Stimulated activated CD8-positive, alpha-beta memory T cell treated with anti-CD3 and anti-CD28 coated beads, Interleukin-4, amount 100 ng/mL, for 24 hours (primary cell): ENCODE measurements at regions not wholly inside any gene's neighbourhood (a gene's known extent, or its start where the extent isn't known, plus 50 kb on each side); places are given as distances from the start of the nearest gene placed in this dataset.

Experiments
- DNase-seq: peaks from one replicate; pipeline ENCODE4 v3.0.0-alpha.2; 2020; ENCODE audit warnings: low read depth

DNA sequence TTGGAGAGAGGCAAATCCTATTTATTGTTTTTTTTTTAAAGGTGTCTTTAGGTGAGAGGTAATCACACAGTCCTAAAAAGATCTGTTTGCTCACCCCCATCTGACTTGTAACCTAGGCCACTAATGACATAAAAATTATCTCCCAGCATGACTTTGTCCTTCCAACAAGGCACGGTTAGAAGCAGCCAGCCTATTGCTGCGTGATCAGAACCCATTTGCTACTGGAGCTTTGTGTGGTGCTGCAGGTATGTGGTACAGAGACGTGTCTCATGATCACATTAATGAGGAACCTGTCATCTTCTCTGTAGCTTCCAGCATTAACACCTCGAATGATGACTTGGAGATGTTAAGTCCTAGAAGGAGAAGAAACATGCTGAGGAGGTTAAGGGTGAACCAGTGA is 555.8 kb upstream of the TLE4 start:
- DNase-seq: no peak

DNA sequence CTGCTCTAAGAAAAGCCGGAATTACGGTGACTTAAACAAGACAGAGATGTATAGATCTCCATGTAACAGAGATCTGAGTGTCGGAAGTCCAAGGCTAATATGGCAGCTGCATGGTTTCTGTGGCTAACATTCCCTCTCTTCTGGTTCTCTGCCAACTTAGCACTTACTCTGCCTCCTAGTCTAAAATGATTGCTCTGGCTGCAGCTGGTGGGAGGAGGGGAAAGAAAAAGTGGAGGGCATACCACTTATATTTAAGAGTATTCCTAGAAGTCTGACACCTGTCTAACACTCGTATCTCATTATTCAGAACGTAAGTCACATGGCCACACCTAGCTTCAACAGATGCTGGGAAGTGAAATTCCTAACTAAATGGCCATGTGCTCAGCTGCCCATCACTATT is 551.5 kb upstream of the TLE4 start:
- DNase-seq: no peak

DNA sequence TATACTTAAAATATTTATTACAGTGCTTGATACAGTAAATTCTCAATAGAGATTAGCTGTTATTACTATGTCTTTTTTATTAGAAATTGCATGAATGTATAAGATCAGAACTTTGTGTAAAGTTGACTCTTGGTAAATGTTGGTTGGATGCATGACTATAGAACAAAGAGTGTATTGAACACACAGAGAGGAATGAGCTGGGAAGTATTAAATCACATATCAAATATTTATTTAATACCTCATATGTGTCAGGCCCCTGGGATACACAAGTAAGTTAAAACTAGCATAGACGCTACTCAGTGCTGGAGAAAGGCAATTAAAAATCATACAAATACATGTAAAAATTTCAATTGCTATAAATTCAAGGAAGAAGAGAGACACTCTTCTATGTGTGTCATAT is 550.7 kb upstream of the TLE4 start:
- no peak for DNase-seq

DNA sequence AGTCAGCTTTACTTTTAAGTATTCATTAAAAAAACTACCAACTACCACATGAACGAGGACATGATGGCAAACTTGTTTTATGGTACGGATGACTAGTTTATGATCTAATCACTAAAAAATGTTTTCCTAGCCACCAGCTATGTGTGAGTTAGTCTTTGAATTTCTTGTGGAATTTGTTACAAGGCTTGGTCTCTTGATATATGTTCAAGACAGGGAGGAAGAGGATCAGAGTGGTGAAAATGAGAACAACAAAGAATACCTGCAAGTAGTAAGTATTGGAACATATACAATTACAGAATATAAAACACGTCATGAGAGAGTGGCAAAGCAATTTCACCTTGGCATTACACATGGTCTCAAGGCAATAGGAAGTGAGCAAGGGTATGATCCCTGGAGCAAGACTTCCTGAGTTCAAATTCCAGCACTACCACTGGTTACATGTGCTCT is 548.6 kb upstream of the TLE4 start:
- no peak for DNase-seq

DNA sequence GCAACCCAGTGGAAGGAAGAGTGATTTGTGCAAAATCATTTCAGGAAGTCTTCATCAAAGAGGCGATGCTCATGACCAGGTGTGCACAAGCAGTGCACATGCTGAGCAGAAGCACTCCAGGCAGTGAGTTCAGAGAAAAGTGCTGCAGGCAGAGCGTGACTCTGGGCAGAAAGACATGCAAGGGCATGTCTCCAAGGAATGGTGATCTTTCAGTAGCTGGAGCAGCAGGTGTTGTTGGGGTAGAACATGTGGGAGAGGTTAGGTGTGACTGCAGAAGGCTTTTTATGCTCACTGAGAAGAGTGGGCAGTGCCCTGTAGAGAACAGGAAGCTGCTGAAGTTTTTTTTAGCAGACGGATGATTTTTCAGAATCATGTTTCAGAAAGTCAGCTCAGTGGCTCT is 545.4 kb upstream of the TLE4 start:
- no peak for DNase-seq

DNA sequence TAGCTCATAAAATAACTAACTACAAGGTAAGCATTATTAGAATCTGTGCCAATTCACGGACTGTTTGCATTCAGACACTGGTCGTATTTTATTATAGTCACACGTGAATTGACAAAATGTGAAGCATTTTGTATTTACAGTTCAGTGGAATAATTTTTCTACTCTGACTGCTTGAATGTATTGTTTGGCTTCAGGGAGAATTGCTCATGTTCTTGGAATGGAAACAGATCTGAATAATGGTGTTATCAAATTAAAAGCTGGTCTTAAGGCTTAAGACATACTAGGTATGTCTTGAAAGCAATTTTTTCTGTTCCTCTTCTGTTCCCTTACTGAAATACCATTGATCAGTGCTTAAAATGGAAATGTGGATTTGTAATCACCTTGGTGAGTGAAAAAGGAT is 543.7 kb upstream of the TLE4 start:
- DNase-seq: no peak

DNA sequence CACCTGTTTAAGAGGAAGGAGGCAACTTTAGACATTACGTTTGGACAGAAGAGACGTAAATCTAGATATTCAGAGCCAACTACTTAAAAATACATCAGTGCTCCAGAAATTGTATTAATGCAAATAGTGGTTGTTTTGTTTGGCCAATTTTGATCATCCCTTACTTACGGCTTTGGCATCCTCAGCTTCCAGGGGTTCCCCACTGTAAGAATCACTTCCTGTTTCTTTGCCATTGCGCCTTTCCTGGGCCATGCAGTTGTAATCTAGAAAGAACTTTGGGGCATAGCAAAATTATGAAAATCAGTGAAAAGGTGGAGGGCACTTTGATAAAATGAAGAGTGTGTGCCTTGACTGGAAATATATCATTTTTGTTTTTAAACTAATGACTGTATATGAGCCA is 537.2 kb upstream of the TLE4 start:
- DNase-seq: no peak

DNA sequence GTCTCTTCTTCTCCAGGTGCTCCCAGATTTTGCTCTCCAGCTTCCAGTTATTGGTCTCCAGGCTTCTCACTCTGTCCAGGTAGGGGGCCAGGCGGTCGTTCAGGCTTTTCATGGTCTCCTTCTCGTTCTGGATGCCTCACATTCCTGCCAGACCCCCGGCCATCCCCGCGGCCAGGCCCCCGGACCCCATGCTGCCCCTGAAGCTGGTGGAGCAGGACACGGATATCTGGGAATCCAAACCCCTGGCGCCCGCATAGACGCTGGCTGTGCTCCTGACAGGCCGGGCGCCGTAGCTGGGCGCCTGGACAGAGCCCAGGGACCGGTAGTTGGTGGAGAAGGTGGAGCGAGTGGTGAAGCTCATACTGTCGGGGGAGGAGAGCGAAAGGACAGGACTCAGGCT is 534.4 kb upstream of the TLE4 start:
- DNase-seq: no peak

DNA sequence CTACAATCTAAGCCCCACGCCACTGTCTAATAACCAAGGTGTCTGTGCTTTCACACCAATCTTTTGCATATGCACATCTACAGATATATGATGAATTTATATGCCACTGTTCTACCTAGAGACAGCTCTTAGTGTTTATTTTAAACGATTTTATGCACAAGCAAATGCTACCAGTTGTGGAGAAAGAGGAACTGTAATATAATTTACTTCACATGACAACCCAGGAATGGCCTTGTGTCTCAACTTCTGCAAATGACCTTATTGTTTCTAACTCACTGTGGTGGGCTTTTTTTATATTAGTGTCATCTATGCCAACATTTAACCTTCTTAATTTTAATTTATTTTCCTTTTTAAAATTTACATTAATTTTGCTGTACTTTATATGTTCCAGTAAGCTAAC is 531.1 kb upstream of the TLE4 start:
- DNase-seq: no peak

DNA sequence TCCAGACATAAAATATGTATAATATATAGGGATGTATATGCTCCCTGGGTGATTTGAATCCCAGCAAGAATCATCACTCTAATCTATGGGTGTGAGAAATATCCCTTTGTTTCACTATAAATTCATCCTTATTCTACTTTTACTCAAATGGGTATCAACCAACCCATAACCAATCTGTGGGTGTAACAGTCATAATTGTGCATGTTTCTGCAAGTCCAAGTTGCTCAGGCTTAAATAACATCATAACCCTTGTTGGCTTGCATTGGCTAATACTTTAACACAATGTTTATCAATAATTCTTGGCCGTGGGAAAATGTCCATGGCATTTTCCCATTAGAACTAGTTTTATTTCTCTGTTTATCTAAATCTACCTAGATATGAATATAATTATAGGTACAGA is 530.5 kb upstream of the TLE4 start:
- no peak for DNase-seq

DNA sequence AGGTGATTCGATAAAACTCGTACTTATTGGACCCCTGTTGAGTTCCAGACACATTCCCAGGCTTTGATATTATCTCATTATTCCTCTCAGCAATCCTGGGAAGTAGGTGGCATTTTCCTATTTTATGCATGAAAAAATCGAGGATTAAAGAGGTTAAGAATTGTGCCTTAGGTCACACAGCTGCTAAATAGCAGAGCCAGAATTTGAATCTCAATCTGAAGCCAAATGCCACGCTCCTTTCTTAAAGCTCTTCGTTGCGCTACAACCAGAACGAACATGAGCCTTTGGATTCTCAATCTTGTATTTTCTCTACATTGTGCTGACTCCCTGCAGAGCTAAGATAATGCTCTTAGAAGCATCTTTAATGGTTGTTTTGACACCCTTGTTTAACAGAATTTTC is 527.8 kb upstream of the TLE4 start:
- DNase-seq: no peak

DNA sequence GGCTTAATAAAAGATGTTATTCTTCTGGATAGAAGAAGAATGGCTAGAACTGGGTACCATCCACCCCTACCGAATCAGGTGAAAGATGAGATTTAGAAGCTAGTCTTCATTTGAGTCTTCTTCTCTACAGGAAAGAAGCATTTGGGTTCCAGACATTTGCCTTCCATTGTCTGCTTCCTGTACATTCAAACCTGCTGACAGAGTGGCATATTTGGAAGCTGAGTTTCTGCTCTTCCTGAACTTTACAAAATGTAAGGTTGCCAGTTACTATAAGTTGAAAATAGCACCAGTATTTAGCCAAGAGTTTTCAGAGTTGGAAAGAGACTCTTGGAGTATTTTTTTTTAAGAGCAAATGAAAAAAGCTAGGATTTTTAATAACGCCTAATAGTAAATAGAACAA is 525.4 kb upstream of the TLE4 start:
- DNase-seq: no peak

DNA sequence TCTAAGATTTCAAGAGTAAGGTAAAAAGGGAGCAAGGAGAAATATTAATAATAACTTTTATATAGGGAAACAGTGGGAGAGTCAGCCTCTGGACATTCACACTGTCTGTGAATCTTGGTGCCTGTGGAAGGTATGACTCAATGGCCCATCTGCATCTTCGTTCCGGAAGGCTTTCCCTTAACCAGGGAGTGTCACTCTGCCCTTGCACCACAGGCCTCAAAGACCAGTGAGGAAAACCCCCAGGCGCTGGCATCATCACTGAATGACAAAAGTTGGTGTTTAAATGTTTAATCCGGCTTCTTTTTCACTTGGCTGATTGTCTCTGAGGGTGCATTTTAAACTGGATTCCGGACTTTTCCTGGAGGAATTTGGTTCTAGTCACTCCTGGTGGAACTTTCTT is 522.4 kb upstream of the TLE4 start:
- no peak for DNase-seq

DNA sequence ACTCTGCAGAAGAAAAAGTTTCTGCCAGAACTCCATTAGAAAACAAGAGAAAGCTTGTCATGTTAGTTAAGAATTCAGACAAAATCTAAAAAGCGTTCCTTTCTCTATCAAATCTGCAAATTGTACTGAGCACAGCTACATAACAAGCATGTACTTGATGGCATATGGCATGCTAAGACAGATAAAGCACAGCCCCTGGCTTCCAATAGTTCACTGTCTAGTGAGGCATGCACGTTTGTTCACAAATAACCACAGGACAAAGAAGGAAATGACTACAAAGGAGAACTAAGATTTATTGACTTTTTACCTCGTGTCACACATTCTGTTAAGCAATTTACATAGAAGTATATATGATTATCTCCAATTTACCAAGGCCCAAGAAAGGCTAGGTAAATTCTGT is 518.2 kb upstream of the TLE4 start:
- no peak for DNase-seq

DNA sequence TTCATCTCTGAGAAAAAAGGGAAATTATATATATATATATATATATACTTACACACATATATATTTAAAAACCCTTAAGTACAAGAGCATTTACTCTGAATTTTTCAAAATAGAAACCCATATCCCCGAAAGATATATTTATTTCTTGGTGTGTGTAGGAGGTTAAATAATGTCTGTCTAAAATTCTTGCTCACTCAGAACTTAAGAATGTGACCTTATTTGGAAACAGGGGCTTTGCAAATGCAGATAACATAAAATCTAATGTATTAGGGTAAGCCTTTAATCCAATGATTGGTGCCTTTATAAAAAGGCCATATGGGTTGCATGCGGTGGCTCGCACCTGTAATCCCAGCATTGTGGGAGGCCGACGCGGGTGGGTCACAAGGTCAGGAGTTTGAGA is 517.3 kb upstream of the TLE4 start:
- no peak for DNase-seq

DNA sequence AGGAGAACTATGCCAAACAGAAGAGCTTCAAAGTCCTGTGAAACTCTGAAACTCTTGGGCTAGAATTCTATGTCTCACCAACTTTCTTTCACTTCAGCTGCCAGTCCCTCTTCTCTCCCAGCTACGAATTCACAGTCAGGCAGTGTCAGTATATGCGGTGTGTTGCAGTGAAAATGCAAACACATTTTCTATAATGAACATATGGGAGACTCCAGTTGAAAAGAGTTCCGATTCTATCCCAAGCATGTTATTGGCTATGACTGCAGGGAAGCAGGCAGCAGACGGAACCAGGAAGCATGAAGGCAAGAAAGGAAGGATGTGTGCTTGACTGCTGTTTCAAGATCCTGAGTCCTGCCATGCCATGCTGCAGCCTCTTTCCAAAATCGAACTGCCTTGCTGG is 515.7 kb upstream of the TLE4 start:
- no peak for DNase-seq

DNA sequence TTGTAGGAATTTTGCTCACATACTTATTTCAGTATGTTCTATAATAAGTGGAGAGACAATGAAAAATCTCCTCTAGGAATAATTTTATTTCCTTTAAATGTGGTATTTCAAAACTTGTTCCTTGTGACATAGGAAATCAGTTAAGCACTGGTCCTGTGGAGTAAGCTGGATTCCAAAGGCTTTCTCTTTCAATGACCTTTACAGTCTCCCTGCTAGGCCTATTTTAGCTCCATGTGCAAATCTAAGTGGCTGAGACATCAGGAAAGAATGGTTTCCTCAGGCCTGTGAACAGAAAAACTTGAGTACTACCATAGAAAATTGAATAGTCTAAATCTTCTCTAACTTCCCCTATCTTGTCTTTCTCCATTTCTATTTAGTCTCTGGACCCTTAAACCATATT is 514.2 kb upstream of the TLE4 start:
- no peak for DNase-seq

DNA sequence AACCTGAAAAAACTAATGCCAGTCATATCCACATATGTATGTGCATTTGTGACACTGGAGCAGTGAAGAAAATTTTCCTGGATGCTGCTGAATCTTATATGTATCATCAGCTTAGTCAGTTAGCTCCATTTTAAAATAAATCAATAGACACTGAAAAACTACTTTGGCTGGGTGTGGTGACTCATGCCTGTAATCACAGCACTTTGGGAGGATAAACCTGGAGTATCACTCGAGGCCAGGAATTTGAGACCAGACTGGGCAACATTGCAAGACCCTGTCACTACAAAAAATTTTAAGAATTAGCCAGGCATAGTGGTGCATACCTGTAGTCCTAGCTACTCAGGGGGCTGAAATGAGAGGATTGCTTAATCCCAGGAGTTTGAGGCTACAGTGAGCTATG is 511.0 kb upstream of the TLE4 start:
- no peak for DNase-seq

DNA sequence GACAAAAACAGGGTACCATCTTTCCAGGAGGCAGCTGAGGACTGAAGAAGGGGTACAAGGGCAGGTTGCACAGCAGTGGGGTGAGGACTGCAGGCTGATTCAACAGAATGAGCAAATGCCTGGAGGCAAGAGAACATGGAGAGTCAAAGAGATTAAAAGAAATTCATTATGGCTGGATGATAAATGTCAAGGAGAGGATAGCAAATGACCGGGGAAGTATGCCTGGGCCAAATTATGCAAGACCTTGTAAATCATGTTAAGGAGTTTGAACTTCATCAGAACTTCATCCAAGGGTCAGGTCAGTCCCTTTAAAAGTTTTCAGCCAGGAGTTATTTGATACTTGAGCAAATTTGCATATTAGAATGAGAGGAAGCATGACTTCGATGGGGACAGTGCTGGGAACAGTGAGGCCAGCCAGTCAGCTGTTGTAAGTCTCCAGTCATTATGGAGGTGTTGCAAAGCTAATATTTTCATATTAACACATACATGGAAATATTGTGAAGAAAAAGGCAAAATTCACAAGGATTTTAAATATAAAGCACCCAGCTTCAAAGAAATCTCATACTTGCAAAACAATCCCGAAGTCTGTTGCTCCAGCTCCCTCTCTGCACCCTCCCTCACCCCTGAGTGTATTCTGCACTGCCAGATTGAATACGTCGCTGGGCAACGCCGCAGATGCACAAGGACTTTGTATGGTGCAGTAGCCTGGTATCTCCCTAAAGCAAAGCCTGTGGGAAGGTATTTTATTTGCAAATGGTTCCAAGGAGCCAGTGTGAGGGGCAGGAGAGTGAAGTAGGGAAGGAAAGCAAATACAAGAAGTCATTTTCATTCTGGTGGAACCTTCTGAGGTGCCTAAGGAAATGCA is 509.8 kb upstream of the TLE4 start:
- no peak for DNase-seq

DNA sequence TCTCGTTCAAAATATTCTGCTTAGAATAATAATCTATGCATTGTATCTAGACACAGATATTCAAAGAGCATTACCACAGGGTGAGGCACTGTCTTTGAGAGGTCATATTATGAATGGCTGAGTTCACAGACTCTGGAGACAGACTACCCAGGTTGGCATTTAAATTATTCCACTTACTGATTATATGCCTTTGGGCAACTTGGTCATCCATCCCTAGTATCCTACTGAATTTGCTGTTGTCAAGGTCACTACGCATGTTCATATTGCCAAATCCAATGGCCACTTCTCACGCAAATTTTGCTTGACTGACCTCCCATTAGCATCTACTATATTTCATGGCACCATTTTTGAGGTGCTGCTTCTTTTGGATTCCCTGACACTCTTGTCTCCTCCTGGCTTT is 498.6 kb upstream of the TLE4 start:
- no peak for DNase-seq

DNA sequence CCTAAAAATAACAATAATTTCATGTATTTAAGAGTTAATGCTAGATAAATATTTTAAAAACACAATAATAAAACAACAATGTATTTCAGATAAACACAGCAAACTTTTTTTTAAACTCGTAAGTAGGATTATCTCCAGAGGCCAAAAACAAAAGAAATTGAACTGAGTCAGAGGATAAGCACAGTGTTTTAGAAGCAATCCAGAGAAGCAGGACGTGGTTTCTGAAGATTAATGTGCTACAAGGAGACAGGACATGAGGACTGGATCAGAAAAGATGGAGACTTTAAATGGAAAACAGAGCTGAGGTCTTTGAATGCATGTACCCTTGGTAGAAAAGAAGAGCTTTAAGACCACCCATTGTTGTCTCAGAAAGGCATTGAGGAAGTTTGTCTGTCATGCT is 491.2 kb upstream of the TLE4 start:
- DNase-seq: no peak

DNA sequence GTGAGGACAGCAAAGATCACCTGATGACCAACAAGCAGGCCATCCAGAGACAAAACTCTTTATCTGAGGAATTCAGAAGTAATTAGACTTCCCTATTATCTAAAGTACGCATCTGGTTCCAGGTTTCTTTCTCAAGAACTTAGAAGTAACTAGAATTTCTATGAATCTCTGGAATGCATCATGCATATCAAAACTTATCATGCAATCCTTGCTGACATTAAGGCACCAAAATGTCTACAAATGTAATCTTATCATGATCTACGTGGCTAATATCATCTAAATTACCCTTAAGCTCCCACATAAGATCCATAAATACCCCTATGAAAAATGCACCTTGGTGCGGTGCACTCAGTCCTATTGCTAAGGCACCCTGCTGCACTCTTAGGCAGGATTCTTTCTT is 488.1 kb upstream of the TLE4 start:
- no peak for DNase-seq

DNA sequence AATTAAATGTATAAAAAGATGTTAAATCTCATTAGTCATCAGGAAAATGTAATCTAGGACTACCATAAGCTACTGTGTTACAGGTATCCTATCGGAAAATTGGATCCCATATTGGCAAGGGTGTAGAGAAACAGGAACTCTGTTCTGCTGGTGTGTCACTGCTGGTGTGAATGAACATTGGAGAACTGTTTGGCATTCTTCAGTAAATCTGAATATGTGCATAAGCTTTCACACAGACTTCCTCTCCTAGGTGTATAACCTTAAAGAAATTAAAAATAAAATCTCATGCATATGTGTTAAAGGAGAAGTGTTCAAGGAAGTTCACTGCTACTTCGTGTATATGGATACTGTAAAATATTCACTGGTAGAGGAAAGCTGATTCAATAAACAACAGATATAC is 484.6 kb upstream of the TLE4 start:
- DNase-seq: no peak

DNA sequence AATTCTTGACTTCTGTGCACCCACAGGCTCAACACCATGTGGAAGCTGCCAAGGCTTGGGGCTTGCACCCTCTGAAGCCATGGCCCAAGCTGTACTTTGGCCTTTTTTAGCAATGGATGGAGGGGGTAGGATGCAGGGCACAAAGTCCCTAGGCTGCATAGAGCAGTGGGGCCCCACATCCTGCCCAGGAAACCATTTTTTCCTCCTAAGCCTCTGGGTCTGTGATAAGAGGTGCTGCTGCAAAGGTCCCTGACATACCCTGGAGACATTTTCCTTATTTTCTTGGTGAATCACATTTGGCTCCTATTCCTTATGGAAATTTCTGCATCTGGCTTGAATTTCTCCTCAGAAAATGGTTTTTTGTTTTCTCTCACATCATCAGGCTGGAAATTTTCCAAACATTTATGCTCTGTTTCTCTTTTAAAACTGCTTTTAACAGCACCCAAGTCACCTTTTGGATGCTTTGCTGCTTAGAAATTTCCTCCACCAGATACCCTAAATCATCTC is 482.7 kb upstream of the TLE4 start:
- DNase-seq: no peak
